PC-9 (cell line): ENCODE measurements at regions not wholly inside any gene's neighbourhood (a gene's known extent, or its start where the extent isn't known, plus 50 kb on each side); places are given as distances from the start of the nearest gene placed in this dataset.
A peak's percentile ranks its signal among the peaks of the same experiment; 100 is the strongest.

Experiments
- BruUV-seq: library from RNA; stranded (reverse); fragments of 400-500 nt; replicated peaks from 2 replicates; lab custom pipeline; 2021; lab: Mats Ljungman, UMichigan
- CTCF ChIA-PET: fragments of 300-600 bp; sonication (Branson Sonifier 250); formaldehyde crosslinking; loops from one replicate; lab custom pipeline; 2022; ENCODE audit warnings: antibody characterized with exemption; lab: Charles Lee
- POLR2A ChIA-PET: fragments of 300-600 bp; sonication (Branson Sonifier 250); formaldehyde crosslinking; loops from one replicate; lab custom pipeline; 2022; ENCODE audit warnings: antibody characterized with exemption; ENCODE audit not compliant: unreplicated experiment; lab: Charles Lee
- DNase-seq, 2 experiments: peaks; one replicate each; pipeline versions ENCODE4 v3.0.0 to v3.0.0-alpha.2; 2015 to 2022; ENCODE audit warnings: mixed read lengths in 1 of 2
- H2AFZ ChIP-seq: fragments of 200-600 bp; sonication (generic); 2 replicates; pipeline ENCODE4 v1.8.1; 2017; ENCODE audit warnings: antibody characterized with exemption
- H3F3A ChIP-seq: fragments of 200-600 bp; sonication (generic); 2 replicates; pipeline ENCODE4 v1.8.1; 2017; ENCODE audit warnings: antibody characterized with exemption, mild to moderate bottlenecking, low read depth; ENCODE audit not compliant: insufficient read depth
- H3K27ac ChIP-seq: fragments of 200-600 bp; sonication (generic); 2 replicates; pipeline ENCODE4 v1.6.1; 2016; ENCODE audit warnings: mixed run types
- H3K27me3 ChIP-seq: fragments of 200-600 bp; sonication (generic); 2 replicates; pipeline ENCODE4 v1.6.1; 2016; ENCODE audit warnings: low read depth, mixed run types; ENCODE audit not compliant: insufficient read depth
- H3K36me3 ChIP-seq: fragments of 200-600 bp; sonication (generic); 2 replicates; pipeline ENCODE4 v1.6.1; 2016; ENCODE audit warnings: low read depth, mixed run types
- H3K4me1 ChIP-seq: fragments of 200-600 bp; sonication (generic); replicated peaks from 2 replicates; pipeline ENCODE4 v1.6.1; 2016; ENCODE audit warnings: mixed run types; ENCODE audit not compliant: insufficient read depth
- H3K4me2 ChIP-seq: fragments of 200-600 bp; sonication (generic); 2 replicates; pipeline ENCODE4 v1.6.1; 2017; ENCODE audit warnings: mixed run types
- H3K4me3 ChIP-seq: fragments of 200-600 bp; sonication (generic); 2 replicates; pipeline ENCODE4 v1.6.1; 2016; ENCODE audit warnings: mixed run types
- H3K79me2 ChIP-seq: fragments of 200-600 bp; sonication (generic); 2 replicates; pipeline ENCODE4 v1.6.1; 2017; ENCODE audit warnings: low read depth, mixed run types
- H3K9me2 ChIP-seq: fragments of 200-600 bp; sonication (generic); 2 replicates; pipeline ENCODE4 v1.8.1; 2017; ENCODE audit warnings: mild to moderate bottlenecking; ENCODE audit not compliant: insufficient read depth
- H3K9me3 ChIP-seq: fragments of 200-600 bp; sonication (generic); 2 replicates; pipeline ENCODE4 v1.8.1; 2016; ENCODE audit warnings: low read depth; ENCODE audit not compliant: insufficient read depth
- H4K20me1 ChIP-seq: fragments of 200-600 bp; sonication (generic); 2 replicates; pipeline ENCODE4 v1.8.1; 2017; ENCODE audit not compliant: insufficient read depth
- EZH2 ChIP-seq: fragments of 200-600 bp; sonication (generic); IDR thresholded peaks from 2 replicates; pipeline ENCODE4 v1.8.0; 2017; ENCODE audit warnings: antibody characterized with exemption, low read depth
- intact Hi-C: fragments of 100-400 bp; cut with micrococcal nuclease; formaldehyde crosslinking; loops from one replicate; pipeline ENCODE4 v1.10.0; 2022; ENCODE audit not compliant: unreplicated experiment
- TF ChIP-seq, protein P1 (sequence below): fragments of 200-600 bp; sonication (generic); conservative IDR thresholded peaks from 2 replicates; pipeline ENCODE4 v1.6.1; 2017; ENCODE audit warnings: mixed run types, antibody characterized with exemption, mild to moderate bottlenecking, moderate library complexity

DNA sequence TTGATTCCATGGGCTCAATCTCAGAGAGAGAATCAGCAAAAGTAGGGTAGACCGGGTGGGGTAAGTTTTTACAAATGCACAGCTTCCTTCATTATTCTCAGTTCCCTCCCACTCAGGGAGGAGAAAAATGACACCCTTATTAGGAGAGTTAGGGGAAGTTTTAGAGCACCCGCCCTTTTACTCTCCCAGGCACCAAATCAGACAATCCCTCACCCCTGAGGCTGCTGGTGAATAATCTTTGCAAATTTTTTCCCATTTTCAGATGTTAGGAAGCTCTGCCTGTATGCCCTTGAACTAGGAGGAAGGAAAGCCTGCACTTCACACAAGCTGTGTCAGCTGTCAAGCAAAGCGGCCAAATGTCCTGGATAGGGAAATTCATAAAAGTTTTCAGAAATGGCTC is 834.9 kb downstream of the GRID1 start:
- H3K79me2 ChIP-seq = no peaks in the 10 kb centered on the region
- CTCF ChIA-PET = no interaction called here
- H4K20me1 ChIP-seq = no peaks in the 10 kb centered on the region
- H3K4me3 ChIP-seq = no peak overlapping the region
- TF ChIP-seq, protein P1, sequence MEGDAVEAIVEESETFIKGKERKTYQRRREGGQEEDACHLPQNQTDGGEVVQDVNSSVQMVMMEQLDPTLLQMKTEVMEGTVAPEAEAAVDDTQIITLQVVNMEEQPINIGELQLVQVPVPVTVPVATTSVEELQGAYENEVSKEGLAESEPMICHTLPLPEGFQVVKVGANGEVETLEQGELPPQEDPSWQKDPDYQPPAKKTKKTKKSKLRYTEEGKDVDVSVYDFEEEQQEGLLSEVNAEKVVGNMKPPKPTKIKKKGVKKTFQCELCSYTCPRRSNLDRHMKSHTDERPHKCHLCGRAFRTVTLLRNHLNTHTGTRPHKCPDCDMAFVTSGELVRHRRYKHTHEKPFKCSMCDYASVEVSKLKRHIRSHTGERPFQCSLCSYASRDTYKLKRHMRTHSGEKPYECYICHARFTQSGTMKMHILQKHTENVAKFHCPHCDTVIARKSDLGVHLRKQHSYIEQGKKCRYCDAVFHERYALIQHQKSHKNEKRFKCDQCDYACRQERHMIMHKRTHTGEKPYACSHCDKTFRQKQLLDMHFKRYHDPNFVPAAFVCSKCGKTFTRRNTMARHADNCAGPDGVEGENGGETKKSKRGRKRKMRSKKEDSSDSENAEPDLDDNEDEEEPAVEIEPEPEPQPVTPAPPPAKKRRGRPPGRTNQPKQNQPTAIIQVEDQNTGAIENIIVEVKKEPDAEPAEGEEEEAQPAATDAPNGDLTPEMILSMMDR = no peak
- TF ChIP-seq EZH2 = no peak
- POLR2A ChIA-PET = no interaction called here
- H3K36me3 ChIP-seq = no peaks in the 10 kb centered on the region
- no peaks in the 10 kb centered on the region for H3K9me3 ChIP-seq
- no peaks in the 10 kb centered on the region for H3F3A ChIP-seq
- H2AFZ ChIP-seq = no peak overlapping the region
- no peak overlapping the region for H3K27ac ChIP-seq
- no TSS peak for BruUV-seq
- no peak for DNase-seq
- 0 out of 2 replicates have a peak, but pooled peaks cover 6% of the 10 kb centered on the region for H3K4me1 ChIP-seq
- intact Hi-C loops = no loop called here
- no peaks in the 10 kb centered on the region for H3K9me2 ChIP-seq
- no peak overlapping the region for H3K4me2 ChIP-seq
- H3K27me3 ChIP-seq = no peaks in the 10 kb centered on the region

DNA sequence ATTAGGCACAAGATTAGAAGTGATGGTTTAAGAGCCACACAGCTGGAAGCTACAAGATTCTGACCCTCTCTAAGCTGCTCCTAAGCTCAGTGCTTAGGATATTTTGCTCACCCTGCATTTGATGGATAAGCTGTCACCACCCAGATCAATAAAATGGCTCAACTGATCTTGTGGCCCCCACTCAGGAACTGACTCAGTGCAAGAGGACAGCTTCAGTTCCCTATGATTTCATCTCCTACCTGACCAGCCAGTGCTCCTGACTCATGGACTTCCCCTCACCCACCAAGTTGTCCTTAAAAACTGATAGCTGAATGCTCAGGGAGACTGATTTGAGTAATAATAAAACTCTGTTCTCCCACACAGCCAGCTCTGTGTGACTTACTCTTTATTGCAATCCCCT is 833.8 kb downstream of the GRID1 start:
- Histone ChIP-seq H3K27ac (no peak overlapping the region), H3F3A (no peaks in the 10 kb centered on the region), H3K4me3 (no peak overlapping the region), H3K4me2 (peak overlapping the region; percentile 16; the same call in 1 of the 2 replicates), H3K27me3 (no peaks in the 10 kb centered on the region), H3K36me3 (no peaks in the 10 kb centered on the region), H2AFZ (no peak overlapping the region), H3K9me2 (no peaks in the 10 kb centered on the region), H3K9me3 (no peaks in the 10 kb centered on the region), H3K4me1 (0 out of 2 replicates have a peak, but pooled peaks cover 6% of the 10 kb centered on the region), H3K79me2 (no peaks in the 10 kb centered on the region), H4K20me1 (no peaks in the 10 kb centered on the region)
- ChIA-PET POLR2A (no interaction called here), CTCF (no interaction called here)
- intact Hi-C loops = no loop called here
- no peak for DNase-seq
- TF ChIP-seq, protein P1 = no peak
- TF ChIP-seq EZH2 = no peak
- BruUV-seq = no TSS peak

DNA sequence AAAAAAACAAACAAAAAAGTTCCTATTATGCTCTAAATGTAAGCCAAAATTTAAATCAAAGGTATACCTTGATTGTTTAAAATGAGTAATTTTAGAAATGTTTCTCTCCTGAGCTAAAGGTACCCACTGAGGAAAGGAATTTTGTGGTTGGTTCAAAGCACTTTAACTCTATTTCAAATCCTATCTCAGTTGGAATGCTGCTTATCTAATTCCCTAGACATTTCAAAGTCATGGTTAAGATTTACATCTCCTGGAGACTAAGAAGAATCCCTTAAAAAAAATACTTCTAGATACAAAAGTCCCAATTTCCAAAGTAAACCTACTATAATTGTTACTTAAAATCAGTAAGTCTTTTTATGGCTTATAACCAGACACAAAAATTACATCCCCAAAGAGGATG is 830.7 kb downstream of the GRID1 start:
- no peak overlapping the region for H3K4me3 ChIP-seq
- H3K4me1 ChIP-seq = 0 out of 2 replicates have a peak, but pooled peaks cover 6% of the 10 kb centered on the region
- H3K9me2 ChIP-seq = no peaks in the 10 kb centered on the region
- intact Hi-C loops = no loop called here
- H3K9me3 ChIP-seq = no peaks in the 10 kb centered on the region
- TF ChIP-seq, protein P1 = no peak
- TF ChIP-seq EZH2 = no peak
- H3K36me3 ChIP-seq = no peaks in the 10 kb centered on the region
- CTCF ChIA-PET = no interaction called here
- DNase-seq = no peak
- no peak overlapping the region for H2AFZ ChIP-seq
- POLR2A ChIA-PET = no interaction called here
- H3K27ac ChIP-seq = no peak overlapping the region
- no peaks in the 10 kb centered on the region for H3K79me2 ChIP-seq
- BruUV-seq = no TSS peak
- H4K20me1 ChIP-seq = no peaks in the 10 kb centered on the region
- H3F3A ChIP-seq = no peaks in the 10 kb centered on the region
- no peak overlapping the region for H3K4me2 ChIP-seq
- H3K27me3 ChIP-seq = no peaks in the 10 kb centered on the region
